Inferior parietal cortex (tissue), 1 donor: ENCODE measurements at regions not wholly inside any gene's neighbourhood (a gene's known extent, or its start where the extent isn't known, plus 50 kb on each side); places are given as distances from the start of the nearest gene placed in this dataset.

Experiments
- DNase-seq: peaks from one replicate; pipeline ENCODE4 v3.0.0-alpha.2; 2016; ENCODE audit errors: extremely low spot score

- DNase-seq, result no peak
Observed at GRCh38 chr4:144572660-144573059, 73.3 kb upstream of the HHIP start.

DNA sequence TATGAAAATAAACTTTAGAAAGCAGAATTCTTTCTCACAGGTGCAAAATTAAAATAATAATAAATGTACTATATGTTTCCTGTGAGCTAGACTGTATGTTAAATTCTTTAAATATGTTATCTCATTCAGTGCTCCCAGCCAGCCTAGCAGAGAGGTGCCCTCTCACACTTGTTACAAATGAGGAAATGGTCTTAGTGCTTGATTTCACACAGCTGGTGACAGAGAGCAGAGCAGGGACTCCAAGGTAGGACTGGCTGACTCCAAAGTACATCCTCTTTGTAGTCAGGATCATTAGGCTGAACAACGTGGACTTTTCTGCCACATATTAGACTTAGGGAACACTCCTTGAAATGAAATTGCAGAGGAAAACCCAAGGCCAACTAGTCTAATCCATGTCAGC, 72.0 kb upstream of the HHIP start:
- no peak for DNase-seq

DNA sequence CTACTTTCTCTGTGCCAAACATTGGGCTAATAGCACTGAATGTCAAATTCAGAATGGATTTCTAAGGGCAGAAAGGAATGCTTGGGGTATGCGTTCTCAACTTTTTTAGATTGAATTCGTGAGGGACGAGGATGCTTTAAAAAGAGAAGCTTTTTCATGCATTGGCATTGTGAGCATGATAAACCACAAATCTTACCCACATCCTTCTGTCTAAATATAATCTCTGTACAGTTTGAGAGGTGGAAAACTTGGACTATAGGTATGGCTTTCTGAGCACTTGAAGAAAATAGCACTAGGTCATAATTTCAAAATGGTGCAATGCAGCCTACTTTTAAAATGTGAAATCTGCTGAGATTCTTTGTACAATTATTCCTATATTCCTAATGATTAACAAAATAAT, 71.4 kb upstream of the HHIP start:
- no peak for DNase-seq

DNA sequence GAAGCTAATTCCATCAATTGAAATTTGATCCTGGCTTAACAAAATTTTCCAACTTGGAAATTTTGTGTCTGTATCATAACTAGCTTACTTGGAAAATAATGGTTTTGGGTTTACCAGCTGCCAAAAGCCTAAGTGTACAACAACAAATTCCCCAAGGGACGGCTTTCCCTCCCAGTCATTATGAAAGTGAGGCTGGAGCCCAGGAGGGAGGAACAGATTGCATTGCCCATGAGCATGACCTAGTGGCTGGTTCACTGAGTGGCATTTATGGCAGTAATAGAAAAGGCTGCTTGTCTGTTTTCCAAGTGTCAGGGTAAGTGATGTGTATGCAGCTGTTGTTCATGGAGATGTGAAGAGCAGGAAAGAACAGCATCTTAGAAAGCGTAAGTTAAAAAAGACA, 70.8 kb upstream of the HHIP start:
- DNase-seq, result peak; percentile 45

- no peak for DNase-seq
Observed at GRCh38 chr4:144578681-144579080, 67.3 kb upstream of the HHIP start.

DNA sequence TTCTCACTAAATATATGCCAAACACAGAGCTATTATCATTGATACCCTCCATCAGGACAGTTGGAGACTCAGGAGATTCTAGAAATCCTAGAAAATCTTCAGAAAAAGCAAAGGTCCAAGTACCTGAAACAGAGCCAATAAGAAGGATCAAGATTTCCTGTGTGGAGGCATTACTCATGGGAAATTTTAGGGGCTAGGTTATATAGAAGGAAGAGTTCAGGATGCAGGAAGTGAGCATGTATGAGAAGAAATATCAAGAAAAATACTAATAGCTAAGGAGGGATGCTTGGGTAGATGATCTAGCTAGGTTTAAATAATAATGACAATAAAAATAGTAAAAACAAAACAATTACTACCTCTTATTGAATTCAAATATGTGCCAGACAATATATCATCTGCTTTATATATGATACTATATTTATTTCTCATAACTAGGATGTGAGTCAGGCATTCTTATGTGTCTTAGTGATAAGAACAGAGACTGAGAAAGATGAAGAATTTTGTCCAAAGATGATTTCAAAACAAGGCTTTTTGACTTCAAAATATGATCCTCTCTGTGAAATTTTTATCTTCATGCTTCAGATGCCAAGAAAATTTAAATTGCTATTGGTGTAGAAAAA, 66.4 kb upstream of the HHIP start:
- no peak for DNase-seq

DNA sequence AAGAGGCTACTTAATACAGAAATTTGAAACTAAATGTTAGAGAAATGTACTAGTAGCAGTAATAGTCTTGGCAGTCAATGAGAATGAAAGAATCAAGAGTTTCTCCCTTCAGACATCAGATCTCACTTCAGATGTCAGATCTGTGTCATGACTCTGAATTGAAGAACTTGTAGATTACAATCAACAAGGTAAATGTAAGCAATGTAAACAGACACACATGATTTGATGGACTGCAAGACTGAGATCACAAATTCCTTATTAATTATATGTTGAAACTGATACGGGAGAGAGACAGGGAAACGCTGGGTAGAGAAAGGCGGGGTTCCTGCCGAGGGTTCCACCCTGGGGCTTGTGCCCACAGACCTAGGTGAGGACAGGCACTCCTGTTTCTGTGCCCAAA, 65.5 kb upstream of the HHIP start:
- DNase-seq, result no peak

GRCh38 chr4:144582105-144582850, 63.7 kb upstream of the HHIP start:
- no peak for DNase-seq

- DNase-seq, result no peak
Observed at GRCh38 chr4:144582975-144583374, 63.0 kb upstream of the HHIP start.

DNA sequence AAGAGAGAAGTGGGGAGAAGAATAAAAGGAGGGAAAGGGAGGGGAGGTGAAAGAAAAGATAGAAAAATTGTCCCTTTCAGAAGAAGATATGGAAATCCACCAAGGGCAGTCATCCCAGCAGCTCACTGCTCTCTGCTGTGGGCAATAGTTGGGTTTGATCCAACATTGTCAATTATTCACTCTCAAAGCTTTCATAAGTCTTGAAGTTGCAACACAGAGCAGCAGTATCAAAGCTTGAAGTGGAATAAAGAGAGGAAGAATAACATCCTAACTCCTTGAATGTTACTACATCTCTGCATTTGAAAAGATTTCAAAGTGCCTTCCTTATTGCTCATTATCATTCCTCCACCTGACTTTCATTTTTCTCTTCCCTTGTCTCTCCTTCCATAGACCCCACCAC, 62.3 kb upstream of the HHIP start:
- peak; percentile 15 for DNase-seq

DNA sequence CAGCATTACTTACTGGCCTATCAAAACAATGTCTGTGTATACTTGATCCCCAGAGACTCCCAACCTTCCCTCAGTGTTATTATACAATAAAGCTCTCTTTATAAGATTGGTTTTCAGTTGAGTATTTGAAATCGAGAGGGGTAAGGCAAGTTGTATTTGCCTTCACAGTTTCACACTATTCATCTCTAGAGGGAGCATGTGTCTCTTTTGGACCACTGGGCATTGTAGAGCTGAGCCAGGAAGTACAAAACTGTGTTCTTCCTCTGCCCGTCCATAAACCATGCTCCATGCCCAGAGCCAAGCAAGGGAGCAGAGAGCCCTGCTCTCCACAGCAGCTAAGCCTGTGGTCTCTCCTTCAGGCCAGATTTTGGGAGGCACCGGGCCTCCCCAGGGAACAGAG, 61.5 kb upstream of the HHIP start:
- DNase-seq, result no peak

- DNase-seq, result no peak
Observed at GRCh38 chr4:144589512-144589911, 56.4 kb upstream of the HHIP start.

GRCh38 chr4:144590020-144590419, 55.9 kb upstream of the HHIP start:
- no peak for DNase-seq

DNA sequence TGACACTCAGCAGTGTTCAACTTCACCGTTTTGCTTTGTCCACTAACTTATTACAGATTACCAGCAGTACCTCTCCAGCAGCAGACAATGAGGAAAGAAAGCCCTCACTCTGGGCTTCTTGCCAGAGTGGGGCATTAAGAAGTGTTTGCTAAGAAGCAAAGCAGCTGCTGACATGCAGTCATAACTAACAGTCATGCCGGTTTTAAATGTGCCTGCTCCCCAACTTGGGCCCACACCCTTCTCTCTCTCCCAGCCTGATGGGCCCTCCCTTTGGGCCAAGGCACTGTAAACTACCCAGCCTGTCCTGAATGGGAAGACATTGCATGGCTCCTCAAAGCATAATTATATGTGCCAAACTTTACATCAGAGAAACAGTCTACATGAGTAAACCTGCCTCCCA, 54.6 kb upstream of the HHIP start:
- no peak for DNase-seq

DNA sequence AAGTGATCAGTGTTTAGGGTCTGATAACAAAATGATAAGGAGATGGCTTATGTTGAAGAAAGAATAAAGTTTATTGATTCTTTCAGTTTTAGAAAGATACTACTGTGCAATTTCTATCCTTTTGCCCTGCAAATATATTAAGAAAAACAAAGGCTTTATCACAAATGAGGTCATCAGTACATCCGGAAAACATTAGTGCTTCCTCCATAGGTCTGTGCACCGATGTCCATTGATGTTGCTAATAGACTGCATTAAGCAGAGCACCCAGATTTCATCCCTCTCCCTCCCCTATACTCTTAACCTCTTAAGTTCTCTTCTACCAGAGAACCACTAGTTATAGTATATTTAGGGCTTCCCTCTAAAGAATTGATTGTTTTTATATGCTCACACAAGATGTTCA, 53.7 kb upstream of the HHIP start:
- no peak for DNase-seq

DNA sequence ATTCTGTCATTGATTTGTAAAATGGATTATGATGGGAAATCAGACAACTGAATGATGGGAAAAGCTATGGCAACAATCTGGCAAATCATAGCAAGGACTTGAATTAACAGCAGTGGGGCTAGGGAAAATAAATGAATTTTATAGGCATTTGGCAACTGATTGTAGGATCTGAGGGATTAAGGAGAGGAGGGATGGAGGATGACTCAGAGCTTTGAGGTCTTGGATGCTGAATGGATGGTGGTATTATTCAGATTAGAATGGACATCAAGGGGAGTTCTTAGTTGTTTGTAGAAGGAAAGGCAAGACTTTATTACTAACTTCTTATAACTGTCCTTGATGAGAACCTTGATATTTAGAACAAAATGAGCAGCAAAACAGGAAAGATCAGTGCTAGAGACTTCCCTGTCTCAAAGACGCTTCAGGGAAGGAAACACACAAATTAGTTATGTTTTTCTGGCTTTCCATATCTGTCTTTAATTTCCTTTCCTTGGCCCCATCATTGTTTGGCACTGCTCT, 51.4 kb upstream of the HHIP start:
- no peak for DNase-seq

DNA sequence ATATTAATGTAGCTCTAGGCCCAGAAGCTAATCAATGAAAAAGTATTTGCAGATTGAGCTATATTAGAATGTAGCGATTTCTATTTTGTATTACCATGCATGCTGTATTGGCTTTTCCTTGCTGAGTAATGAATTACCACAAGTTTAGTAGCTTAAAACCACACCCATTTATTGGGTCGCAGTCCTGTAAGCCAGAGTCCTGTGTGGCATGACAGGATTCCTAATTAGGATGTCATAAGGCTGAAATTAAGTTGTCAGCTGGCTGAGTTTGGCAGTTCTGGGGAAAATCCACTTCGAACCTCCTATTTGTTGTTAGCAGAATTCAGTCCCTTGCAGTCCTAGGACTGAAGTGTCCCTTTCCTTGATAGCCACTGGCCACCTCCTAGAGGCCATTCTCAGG, 50.3 kb upstream of the HHIP start:
- DNase-seq, result no peak
